A549 (cell line): ENCODE measurements at regions not wholly inside any gene's neighbourhood (a gene's known extent, or its start where the extent isn't known, plus 50 kb on each side); places are given as distances from the start of the nearest gene placed in this dataset.

Experiments
- ATAC-seq, 2 experiments: fragments of 200-7000 bp in 1 of 2; fragments of >200 bp in 1 of 2; cut with Nextera tagmentation in 1 of 2; cut with Tn5 transposase in 1 of 2; 3 replicates each; pipeline versions ENCODE4 v1.8.0 to v1.9.1; 2018 to 2020; ENCODE audit warnings: mild to moderate bottlenecking in 1 of 2, moderate library complexity in 1 of 2
- CTCF ChIA-PET: fragments of 300-600 bp; sonication (Branson Sonifier 250); formaldehyde crosslinking; extraction: SDS; loops from one replicate; lab custom pipeline; 2021; ENCODE audit warnings: antibody characterized with exemption, inconsistent platforms; lab: Yijun Ruan, JAX
- POLR2A ChIA-PET: fragments of 350-600 bp; formaldehyde crosslinking; extraction: SDS; loops from one replicate; lab custom pipeline; 2021; ENCODE audit warnings: antibody characterized with exemption, inconsistent platforms; lab: Yijun Ruan, JAX
- DNase-seq, 2 experiments: peaks; one replicate each; pipeline versions ENCODE4 v3.0.0 to v3.0.0-alpha.2; 2011 to 2016; ENCODE audit warnings: low read depth in 1 of 2, low spot score in 1 of 2
- FAIRE-seq: peaks from 2 replicates; lab custom pipeline; 2011; peaks lifted over from hg19 to GRCh38; lab: Jason Lieb, UNC
- H3K27ac ChIP-seq, 2 experiments: fragments of >200 bp; sonication (Bioruptor Twin); formaldehyde crosslinking; 3 replicates each; pipeline ENCODE4 v1.5.1; 2016 to 2017
- H3K4me1 ChIP-seq: fragments of >200 bp; sonication (Bioruptor Twin); formaldehyde crosslinking; 3 replicates; pipeline ENCODE4 v1.6.1; 2016
- H3K4me2 ChIP-seq: fragments of >200 bp; sonication (Bioruptor Twin); formaldehyde crosslinking; 3 replicates; pipeline ENCODE4 v1.6.1; 2016
- H3K4me3 ChIP-seq: fragments of >200 bp; sonication (Bioruptor Twin); formaldehyde crosslinking; 3 replicates; pipeline ENCODE4 v1.5.1; 2016
- H3K9me3 ChIP-seq: fragments of >200 bp; sonication (Bioruptor Twin); formaldehyde crosslinking; 3 replicates; pipeline ENCODE4 v1.6.1; 2016
- BHLHE40 ChIP-seq: IDR thresholded peaks from 2 replicates; pipeline ENCODE4 v1.6.1; 2012; ENCODE audit warnings: low read depth, low read length, inconsistent platforms
- CBX2 ChIP-seq: fragments of 200-600 bp; sonication (generic); IDR thresholded peaks from 2 replicates; pipeline ENCODE4 v1.6.1; 2016; ENCODE audit warnings: low read depth, mild to moderate bottlenecking, borderline replicate concordance
- CBX8 ChIP-seq: fragments of 200-600 bp; sonication (generic); IDR thresholded peaks from 2 replicates; pipeline ENCODE4 v1.6.1; 2016
- CTCF ChIP-seq: fragments of >200 bp; sonication (Bioruptor Twin); formaldehyde crosslinking; IDR thresholded peaks from 3 replicates; pipeline ENCODE4 v1.5.1; 2016
- EHMT2 ChIP-seq: fragments of 200-600 bp; sonication (generic); IDR thresholded peaks from 2 replicates; pipeline ENCODE4 v1.6.1; 2016; ENCODE audit warnings: antibody characterized with exemption, low read depth, mild to moderate bottlenecking, moderate library complexity
- EP300 ChIP-seq, 2 experiments: fragments of >200 bp; sonication (Bioruptor Twin); formaldehyde crosslinking; IDR thresholded peaks; 2 replicates in 1 of 2; 3 replicates in 1 of 2; pipeline ENCODE4 v1.6.1; 2016 to 2017
- FOSB ChIP-seq: fragments of 250-450 bp; sonication (Bioruptor Pico); IDR thresholded peaks from 2 replicates; pipeline ENCODE4 v1.5.0; 2020; ENCODE audit warnings: mild to moderate bottlenecking, moderate library complexity
- GATA3 ChIP-seq: IDR thresholded peaks from 2 replicates; pipeline ENCODE4 v1.6.1; 2012; ENCODE audit warnings: borderline replicate concordance
- HEYL ChIP-seq: fragments of 250-450 bp; sonication (Bioruptor Pico); IDR thresholded peaks from 2 replicates; pipeline ENCODE4 v1.8.0; 2021; ENCODE audit warnings: mild to moderate bottlenecking, moderate library complexity
- HMGXB4 ChIP-seq: fragments of 250-450 bp; sonication (Bioruptor Pico); IDR thresholded peaks from 2 replicates; pipeline ENCODE4 v1.5.0; 2021; ENCODE audit warnings: mild to moderate bottlenecking, moderate library complexity, borderline replicate concordance
- HOXB13 ChIP-seq: fragments of 250-450 bp; sonication (Bioruptor Pico); IDR thresholded peaks from 2 replicates; pipeline ENCODE4 v1.5.0; 2020; ENCODE audit warnings: low read depth, mild to moderate bottlenecking, moderate library complexity
- JUN ChIP-seq, 2 experiments: fragments of >200 bp; sonication (Bioruptor Twin); formaldehyde crosslinking; IDR thresholded peaks; 2 replicates in 1 of 2; 3 replicates in 1 of 2; pipeline ENCODE4 v1.6.1; 2016 to 2017
- KDM5A ChIP-seq: fragments of 200-600 bp; sonication (generic); IDR thresholded peaks from 2 replicates; pipeline ENCODE4 v1.6.1; 2016; ENCODE audit warnings: antibody characterized with exemption, mild to moderate bottlenecking
- MAFK ChIP-seq: fragments of 450-650 bp; IDR thresholded peaks from 2 replicates; pipeline ENCODE4 v1.6.1; 2014; ENCODE audit not compliant: partially characterized antibody
- MAX ChIP-seq: IDR thresholded peaks from 2 replicates; pipeline ENCODE4 v1.6.1; 2012
- NPAS2 ChIP-seq: fragments of 250-450 bp; sonication (Bioruptor Pico); IDR thresholded peaks from 2 replicates; pipeline ENCODE4 v1.8.0; 2022; ENCODE audit warnings: mild to moderate bottlenecking, moderate library complexity, borderline replicate concordance
- PBX3 ChIP-seq: IDR thresholded peaks from 2 replicates; pipeline ENCODE4 v1.6.1; 2012
- POLR2AphosphoS2 ChIP-seq: conservative IDR thresholded peaks from 2 replicates; pipeline ENCODE4 v1.6.1; 2012; ENCODE audit warnings: low read length, improper control_type of control experiment, inconsistent platforms
- RNF2 ChIP-seq: fragments of 200-600 bp; sonication (generic); IDR thresholded peaks from 2 replicates; pipeline ENCODE4 v1.6.1; 2016; ENCODE audit warnings: low read depth, mild to moderate bottlenecking, antibody characterized with exemption, moderate library complexity, borderline replicate concordance
- SMC3 ChIP-seq: fragments of >200 bp; sonication (Bioruptor Twin); formaldehyde crosslinking; IDR thresholded peaks from 3 replicates; pipeline ENCODE4 v1.6.1; 2018; ENCODE audit warnings: inconsistent platforms
- TFCP2L1 ChIP-seq: fragments of 250-450 bp; sonication (Bioruptor Pico); IDR thresholded peaks from 2 replicates; pipeline ENCODE4 v1.5.0; 2021; ENCODE audit warnings: mild to moderate bottlenecking
- TP53 ChIP-seq: fragments of 250-450 bp; sonication (Bioruptor Pico); IDR thresholded peaks from 2 replicates; pipeline ENCODE4 v1.5.0; 2021; ENCODE audit warnings: mild to moderate bottlenecking, moderate library complexity
- WGBS: methylation state at CpG from one replicate; pipeline ENCODE4 v1.1.6; 2017; ENCODE audit errors: missing lambda C conversion rate; 5-methylcytosine and 5-hydroxymethylcytosine counted together
- TF ChIP-seq, protein P1 (sequence below): fragments of 150-350 bp; IDR thresholded peaks from 2 replicates; pipeline ENCODE4 v1.6.1; 2014; ENCODE audit warnings: low read depth, mild to moderate bottlenecking, low read length
- TF ChIP-seq, protein P2 (sequence below): IDR thresholded peaks from 2 replicates; pipeline ENCODE4 v1.6.1; 2012; ENCODE audit warnings: low read depth, borderline replicate concordance
- TF ChIP-seq, protein P3 (sequence below): fragments of >200 bp; sonication (Bioruptor Twin); formaldehyde crosslinking; IDR thresholded peaks from 2 replicates; pipeline ENCODE4 v1.6.1; 2016

GRCh38 chr5:167898361-167899042 lies 392.9 kb upstream of the WWC1 start:
- ChIA-PET POLR2A (no interaction called here), CTCF (interaction anchor here (0.5 to 1.1 kb wide), 2 partner anchors 32 to 323 kb away, joined by 3 to 4 read pairs; no protein-coding TSS in a partner anchor)
- Histone ChIP-seq H3K9me3 (no peaks in the 10 kb centered on the region; the same call in 2 of the 3 replicates), H3K4me3 (no peak overlapping the region), H3K4me1 (no peaks in the 10 kb centered on the region), H3K4me2 (no peak overlapping the region), H3K27ac (no peak overlapping the region)
- TF ChIP-seq KDM5A (no peak), EP300 (IDR thresholded peaks at IDR 0.05) (no peak), TFCP2L1 (no peak), SMC3 (no peak), HOXB13 (CRISPR knock-in tag) (no peak), MAX (no peak), PBX3 (no peak), TP53 (CRISPR knock-in tag) (no peak), FOSB (CRISPR knock-in tag) (no peak), HEYL (CRISPR knock-in tag) (no peak)
- TF ChIP-seq, protein P1, sequence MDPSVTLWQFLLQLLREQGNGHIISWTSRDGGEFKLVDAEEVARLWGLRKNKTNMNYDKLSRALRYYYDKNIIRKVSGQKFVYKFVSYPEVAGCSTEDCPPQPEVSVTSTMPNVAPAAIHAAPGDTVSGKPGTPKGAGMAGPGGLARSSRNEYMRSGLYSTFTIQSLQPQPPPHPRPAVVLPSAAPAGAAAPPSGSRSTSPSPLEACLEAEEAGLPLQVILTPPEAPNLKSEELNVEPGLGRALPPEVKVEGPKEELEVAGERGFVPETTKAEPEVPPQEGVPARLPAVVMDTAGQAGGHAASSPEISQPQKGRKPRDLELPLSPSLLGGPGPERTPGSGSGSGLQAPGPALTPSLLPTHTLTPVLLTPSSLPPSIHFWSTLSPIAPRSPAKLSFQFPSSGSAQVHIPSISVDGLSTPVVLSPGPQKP = no peak
- TF ChIP-seq, protein P2, sequence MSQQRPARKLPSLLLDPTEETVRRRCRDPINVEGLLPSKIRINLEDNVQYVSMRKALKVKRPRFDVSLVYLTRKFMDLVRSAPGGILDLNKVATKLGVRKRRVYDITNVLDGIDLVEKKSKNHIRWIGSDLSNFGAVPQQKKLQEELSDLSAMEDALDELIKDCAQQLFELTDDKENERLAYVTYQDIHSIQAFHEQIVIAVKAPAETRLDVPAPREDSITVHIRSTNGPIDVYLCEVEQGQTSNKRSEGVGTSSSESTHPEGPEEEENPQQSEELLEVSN = no peak
- WGBS = 3% methylated on average over 6 of the region's 6 CpGs
- ATAC-seq (no peak), DNase-seq (no peak), FAIRE-seq (no peak)

DNA sequence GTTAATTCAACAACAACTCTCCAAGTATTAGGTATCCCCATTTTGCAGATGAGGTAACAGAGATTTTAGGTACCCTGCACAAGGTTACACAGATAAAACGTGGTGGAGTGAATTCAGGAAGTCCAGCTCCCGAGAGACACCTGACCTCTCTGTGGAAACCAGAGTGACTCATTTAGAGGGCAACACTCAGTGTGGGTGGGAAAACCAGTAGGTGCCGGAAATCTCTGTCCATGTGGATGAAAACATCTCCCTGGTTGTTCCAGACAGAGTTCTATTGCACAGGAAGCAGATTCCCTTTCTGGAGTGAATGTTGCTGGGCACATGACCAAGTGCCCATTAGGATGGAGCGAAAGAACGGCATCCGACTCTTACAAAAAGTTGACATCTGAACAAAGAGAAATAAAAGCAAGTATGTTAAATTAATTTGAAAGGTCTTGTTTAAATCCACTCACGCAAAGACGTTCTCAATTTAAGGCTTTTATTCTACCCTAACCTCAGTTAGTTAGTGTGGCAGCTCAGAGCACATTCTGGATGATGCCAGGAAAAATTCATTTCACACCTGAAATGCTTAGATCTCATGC lies 391.9 kb upstream of the WWC1 start:
- CTCF ChIA-PET = no interaction called here

More for the DNA sequence above, 391.9 kb upstream of the WWC1 start:
- ATAC-seq (no peak), FAIRE-seq (no peak), DNase-seq (no peak)
- H3K9me3 ChIP-seq = no peaks in the 10 kb centered on the region; the same call in 2 of the 3 replicates
- no peak overlapping the region for H3K4me2 ChIP-seq
- POLR2A ChIA-PET = no interaction called here
- no peak overlapping the region for H3K27ac ChIP-seq
- no peaks in the 10 kb centered on the region for H3K4me1 ChIP-seq
- TF ChIP-seq EHMT2 (no peak), NPAS2 (CRISPR knock-in tag) (no peak), SMC3 (no peak), RNF2 (no peak), JUN (IDR thresholded peaks at IDR 0.05) (no peak), CBX8 (no peak), POLR2AphosphoS2 (no peak), HMGXB4 (no peak), CBX2 (no peak), HOXB13 (CRISPR knock-in tag) (no peak), TFCP2L1 (no peak), GATA3 (no peak), MAFK (no peak), BHLHE40 (no peak), KDM5A (no peak), EP300 (IDR thresholded peaks at IDR 0.05) (no peak), CTCF (no peak)
- TF ChIP-seq, protein P1 = no peak
- TF ChIP-seq, protein P3, sequence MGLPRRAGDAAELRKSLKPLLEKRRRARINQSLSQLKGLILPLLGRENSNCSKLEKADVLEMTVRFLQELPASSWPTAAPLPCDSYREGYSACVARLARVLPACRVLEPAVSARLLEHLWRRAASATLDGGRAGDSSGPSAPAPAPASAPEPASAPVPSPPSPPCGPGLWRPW = no peak
- TF ChIP-seq, protein P2 = no peak
- WGBS = 41% methylated on average over 8 of the region's 8 CpGs
- no peak overlapping the region for H3K4me3 ChIP-seq
